Hepatic stellate cell (primary cell): ENCODE measurements at regions not wholly inside any gene's neighbourhood (a gene's known extent, or its start where the extent isn't known, plus 50 kb on each side); places are given as distances from the start of the nearest gene placed in this dataset.
"Not testable (repeated sequence)": the region's sequence is repeated elsewhere in the genome, so short reads cannot be mapped to it uniquely, and the experiment has no call there.

Experiments used
- DNase-seq: peaks from one replicate; pipeline ENCODE4 v3.0.0; 2011; ENCODE audit warnings: low spot score

- no peak for DNase-seq
These were observed 867.6 kb downstream of the SORCS1 start for GRCh38 chr10:106296750-106297392.

DNA sequence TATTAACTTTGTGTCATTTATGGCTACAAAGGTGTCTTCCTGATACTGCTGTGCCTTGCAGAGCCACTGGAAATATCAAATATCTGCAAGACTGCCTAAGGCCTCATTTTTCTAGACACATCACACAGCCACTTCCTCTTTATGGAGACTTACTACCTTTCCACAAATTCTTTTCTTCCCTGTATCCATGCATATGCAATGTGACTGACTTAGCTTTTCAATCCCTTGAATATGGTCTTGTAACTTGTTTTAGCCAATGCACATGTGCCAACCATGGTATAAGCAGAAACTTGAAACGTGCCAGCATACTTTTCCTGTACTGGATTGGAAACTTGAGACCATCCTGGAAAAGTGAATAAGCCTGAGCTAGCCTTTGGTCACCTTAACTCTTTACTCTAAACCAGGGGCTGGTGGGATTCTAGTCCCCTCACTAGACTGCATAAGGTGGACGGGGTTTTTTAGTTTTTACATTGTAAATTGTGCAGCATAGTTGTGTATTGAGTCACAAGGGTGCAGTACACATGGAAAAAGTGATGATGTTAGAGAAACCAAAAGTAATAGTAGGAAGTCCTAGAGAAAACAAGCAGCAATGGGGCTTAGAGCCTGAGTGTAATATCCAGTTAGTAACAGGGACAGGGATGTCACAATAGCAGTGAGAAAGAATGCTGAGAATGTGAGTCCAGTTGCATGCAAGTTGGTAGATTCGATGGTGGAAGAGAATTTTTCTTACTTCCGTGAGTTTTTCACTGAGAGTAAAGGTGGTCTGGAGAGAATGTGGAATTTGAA lies 879.5 kb downstream of the SORCS1 start:
- DNase-seq, result no peak

GRCh38 chr10:106280896-106281460 lies 883.5 kb downstream of the SORCS1 start:
- no peak for DNase-seq

- no peak for DNase-seq
These were observed 886.1 kb downstream of the SORCS1 start for GRCh38 chr10:106278383-106278782.

DNA sequence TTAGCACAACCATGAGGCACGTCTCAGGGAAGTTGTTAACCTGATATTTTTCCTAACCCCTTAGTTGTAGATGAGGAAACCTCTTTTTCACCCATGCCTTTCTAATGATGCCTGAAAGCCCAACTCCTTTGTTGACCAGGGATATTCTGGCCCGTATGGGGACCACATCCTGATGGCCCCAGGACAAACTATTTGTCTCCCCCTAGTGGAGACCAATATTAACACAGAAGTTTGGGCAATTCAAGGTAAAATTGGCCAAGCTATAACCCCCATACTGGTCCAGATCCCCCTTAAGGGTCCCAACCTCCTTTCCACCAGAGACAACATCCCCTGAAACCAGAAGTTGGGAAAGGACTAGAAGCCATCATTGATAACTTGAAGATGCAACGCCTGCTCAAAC lies 893.3 kb downstream of the SORCS1 start:
- DNase-seq, result no peak

DNA sequence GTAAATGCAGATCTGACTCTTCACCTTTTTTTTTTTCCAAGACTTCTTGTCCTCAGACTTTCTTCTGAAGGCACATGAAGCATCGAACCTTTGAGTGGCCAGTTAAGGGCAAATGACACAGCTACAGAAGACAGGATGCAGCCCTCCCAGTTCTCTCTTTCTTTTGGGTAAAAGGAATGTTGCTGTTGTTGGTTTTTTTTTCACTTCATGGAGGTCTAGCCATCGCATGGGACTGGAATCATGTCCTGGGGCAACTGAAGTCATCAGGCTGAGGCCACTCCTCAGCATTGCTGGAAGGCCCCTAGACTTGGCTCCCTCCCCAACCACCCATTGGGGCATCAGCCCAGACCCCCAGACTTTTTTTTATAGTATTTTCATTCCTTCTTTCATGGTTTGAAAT lies 896.5 kb downstream of the SORCS1 start:
- no peak for DNase-seq

DNA sequence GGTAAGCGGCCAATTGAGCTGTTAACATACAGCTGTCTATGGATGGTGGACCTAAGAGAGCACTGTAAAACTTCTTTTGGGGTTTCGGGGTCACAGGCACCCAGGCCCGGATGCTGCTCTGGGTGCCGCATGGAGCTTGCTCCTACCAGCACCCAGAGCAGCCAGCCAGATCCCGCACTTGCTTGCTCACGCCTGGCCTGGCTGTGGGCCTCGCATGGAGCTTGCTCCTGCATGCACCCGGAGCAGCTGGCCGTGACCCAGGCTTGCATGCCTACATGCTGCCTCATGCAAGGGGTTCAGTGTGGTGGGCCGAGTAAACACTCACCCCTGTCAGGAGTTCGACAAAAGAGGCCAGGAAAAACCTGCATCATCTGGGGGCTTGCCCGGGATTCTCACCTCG lies 896.9 kb downstream of the SORCS1 start:
- DNase-seq, result no peak

DNA sequence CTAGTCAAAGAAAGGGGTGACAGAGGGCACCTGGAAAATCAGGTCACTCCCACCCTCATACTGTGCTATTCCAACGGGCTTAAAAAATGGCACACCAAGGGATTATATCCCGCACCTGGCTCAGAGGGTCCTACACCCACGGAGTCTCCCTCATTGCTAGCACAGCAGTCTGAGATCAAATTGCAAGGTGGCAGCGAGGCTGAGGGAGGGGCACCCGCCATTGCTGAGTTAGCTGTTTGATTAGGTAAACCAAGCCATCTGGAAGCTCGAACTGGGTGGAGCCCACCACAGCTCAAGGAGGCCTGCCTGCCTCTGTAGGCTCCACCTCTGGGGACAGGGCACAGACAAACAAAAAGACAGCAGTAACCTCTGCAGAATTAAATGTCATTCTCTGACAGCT lies 907.1 kb downstream of the SORCS1 start:
- not testable (repeated sequence) for DNase-seq

DNA sequence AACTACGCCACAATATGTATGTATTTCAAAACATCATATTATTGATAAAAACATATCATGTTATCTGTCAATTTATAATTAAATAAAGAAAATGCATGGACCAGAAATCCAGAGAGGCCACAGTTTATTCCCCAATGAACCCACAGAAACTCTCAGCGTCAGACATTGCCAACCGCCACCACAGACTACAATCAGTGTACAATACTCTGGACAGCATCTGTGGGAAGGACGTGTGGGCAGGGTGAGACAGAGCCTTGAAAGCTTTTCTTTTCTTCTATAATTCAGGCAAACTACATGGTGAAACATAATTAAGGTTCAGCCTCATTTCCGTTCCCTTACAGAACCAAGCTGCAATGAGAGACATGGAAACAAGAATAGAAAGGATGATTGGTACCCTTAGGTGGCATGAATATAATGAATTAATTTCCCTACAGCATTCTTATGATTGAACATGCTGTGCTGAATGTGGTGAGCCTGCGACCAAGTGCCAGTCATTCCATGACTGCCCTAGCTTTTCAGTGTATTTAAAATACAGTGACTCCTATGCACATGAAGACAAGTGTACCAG lies 909.3 kb downstream of the SORCS1 start:
- no peak for DNase-seq

- DNase-seq, result no peak
These were observed 910.4 kb downstream of the SORCS1 start for GRCh38 chr10:106254071-106254470.

- no peak for DNase-seq
These were observed 912.0 kb downstream of the SORCS1 start for GRCh38 chr10:106252541-106252940.

DNA sequence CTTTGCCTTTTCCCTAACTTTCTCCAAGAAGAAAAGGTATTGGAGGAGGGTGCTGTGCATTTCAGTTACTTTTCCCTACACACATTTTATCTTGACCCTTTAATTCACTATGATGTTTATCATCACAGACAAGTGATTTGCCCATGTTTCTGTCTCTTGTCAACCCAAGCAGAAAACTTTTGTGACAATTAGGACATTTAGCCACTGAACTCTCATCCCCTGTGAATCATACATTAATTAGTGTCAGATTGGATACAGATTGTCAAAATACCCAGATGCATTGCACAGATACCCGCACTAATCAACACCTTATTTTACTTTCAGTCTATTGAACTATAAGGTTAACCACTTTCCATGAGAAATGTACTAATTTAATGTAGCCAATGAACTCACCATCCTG lies 912.9 kb downstream of the SORCS1 start:
- DNase-seq, result no peak

DNA sequence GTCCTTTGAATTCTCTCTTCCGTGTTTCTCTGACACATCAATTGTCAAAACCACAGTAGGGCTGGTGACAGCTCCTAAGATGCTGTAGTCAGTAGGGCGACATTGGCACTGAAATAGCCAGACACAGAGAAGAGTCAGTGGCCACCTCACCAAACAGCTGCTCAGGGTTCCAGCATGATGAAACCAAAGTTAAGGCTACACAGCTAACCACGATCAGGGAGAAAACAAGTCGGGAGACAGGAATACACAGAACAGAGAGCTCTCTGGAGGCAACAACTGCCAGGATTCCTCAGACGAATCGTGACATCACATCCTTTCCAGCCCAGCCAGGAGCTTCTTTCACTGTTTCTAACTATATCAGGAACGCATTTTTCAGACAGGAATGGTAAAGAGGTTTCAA lies 922.2 kb downstream of the SORCS1 start:
- DNase-seq, result no peak

GRCh38 chr10:106226828-106227227 lies 937.7 kb downstream of the SORCS1 start:
- DNase-seq, result no peak

DNA sequence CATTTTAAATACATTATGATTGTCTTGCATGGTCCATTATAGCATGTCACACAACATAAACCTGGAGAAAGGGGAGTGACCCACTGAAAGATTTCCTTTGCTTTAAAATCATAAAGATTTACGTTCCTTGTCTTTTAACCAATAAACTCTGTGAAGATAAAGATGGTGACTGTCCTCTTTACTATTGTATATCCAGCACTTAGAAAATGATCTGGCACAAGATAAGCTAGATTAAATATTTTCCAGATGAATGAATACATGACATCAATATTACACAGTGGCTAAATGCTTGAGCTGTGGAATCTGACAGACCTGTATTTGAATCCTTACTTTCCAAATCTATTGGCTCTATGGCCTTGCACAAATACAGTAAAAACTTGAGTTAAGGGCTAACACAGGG lies 938.4 kb downstream of the SORCS1 start:
- no peak for DNase-seq

GRCh38 chr10:106224676-106225075 lies 939.8 kb downstream of the SORCS1 start:
- DNase-seq, result no peak

DNA sequence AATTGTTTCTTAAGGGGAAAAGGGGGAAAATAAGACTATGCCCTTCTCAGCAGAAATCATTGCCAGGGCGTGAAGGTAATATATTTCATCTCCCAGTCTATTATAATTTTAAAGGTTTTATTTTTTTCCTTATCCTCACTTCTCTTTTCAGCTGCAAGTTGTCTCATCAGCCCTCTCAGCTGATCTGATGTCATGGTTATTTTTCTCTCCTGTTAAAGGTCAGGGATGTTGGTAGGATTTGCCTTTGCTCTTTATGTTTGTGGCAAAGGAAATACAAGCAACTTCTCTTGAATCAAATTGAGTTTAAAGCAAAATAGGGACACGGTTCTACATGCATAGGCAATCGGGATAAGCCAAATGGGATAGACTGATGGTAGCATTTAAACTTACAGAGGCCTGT lies 946.9 kb downstream of the SORCS1 start:
- DNase-seq, result no peak

GRCh38 chr10:106216085-106216484 lies 948.4 kb downstream of the SORCS1 start:
- DNase-seq, result no peak

GRCh38 chr10:106214243-106214642 lies 950.3 kb downstream of the SORCS1 start:
- DNase-seq, result no peak

DNA sequence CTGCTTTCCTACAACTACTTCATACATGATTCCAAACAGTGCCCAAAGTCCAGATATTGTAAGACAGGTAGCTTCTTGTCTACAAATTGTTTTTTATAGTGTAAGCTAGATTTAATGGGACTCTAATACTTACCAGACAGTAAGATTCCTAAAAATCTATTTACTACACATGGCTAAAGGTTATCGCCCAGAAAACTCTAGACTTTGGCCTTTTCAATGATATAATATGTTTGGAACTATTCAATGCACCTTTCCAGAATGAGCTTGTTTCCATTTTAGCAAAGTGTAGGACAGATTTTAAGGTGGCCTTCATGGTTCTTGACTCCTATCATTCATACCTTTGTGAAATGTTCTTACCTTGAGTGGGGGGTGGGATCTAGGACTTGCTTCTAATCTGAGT lies 951.0 kb downstream of the SORCS1 start:
- no peak for DNase-seq

GRCh38 chr10:106198275-106198674 lies 966.2 kb downstream of the SORCS1 start:
- no peak for DNase-seq

DNA sequence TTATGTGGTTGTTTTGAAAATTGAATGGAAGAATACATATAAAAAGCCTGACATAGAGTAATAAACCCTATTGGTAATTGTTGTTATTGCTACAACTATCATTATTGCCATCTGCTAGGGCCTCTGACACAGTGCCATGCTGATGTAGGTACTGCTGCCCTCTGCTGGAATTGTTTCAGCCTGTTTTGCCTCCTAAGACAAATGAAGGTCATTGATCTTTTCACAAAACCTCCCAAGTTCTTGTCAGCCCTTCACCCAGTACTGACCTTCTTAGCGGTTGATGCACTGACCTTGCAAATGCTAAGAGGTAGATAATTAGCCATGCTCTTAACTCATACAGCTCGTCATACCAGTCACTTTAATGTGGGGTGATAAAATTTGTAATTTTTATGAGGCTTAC lies 975.2 kb downstream of the SORCS1 start:
- no peak for DNase-seq

DNA sequence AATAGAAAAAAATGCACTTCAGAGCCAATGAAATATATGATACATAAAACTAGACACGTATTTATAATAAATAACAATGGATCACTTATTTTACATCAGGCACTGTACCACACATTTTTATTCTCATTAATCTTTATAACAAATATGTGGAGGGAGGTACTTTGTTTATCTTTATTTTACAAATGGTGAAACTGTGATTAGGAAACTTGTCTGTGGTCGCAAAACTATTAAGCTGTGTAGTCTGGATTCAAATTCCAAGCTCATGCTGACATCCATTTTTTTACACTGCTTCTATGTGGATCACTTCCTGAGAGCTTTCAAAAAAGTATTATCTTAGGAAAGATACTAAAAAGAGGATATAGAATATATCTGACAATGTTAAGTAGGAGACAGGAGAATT lies 978.6 kb downstream of the SORCS1 start:
- no peak for DNase-seq
